IPS-18a (cell line): ENCODE measurements at regions not wholly inside any gene's neighbourhood (a gene's known extent, or its start where the extent isn't known, plus 50 kb on each side); places are given as distances from the start of the nearest gene placed in this dataset.
"Not testable (repeated sequence)": the region's sequence is repeated elsewhere in the genome, so short reads cannot be mapped to it uniquely, and the experiment has no call there.

Source experiments
- H3K27ac ChIP-seq: one replicate; pipeline ENCODE4 v1.5.1; 2013; ENCODE audit warnings: low read length
- H3K27me3 ChIP-seq: one replicate; pipeline ENCODE4 v1.6.1; 2013; ENCODE audit warnings: mild to moderate bottlenecking, low read length; ENCODE audit not compliant: control insufficient read depth, insufficient read depth
- H3K36me3 ChIP-seq: one replicate; pipeline ENCODE4 v1.6.1; 2013; ENCODE audit warnings: low read depth, low read length; ENCODE audit not compliant: control insufficient read depth
- H3K4me1 ChIP-seq: one replicate; pipeline ENCODE4 v1.6.1; 2013; ENCODE audit warnings: low read depth, low read length; ENCODE audit not compliant: control insufficient read depth
- H3K4me3 ChIP-seq: one replicate; pipeline ENCODE4 v1.5.1; 2013; ENCODE audit warnings: low read length
- H3K9ac ChIP-seq: one replicate; pipeline ENCODE4 v1.6.1; 2013; ENCODE audit warnings: mild to moderate bottlenecking, low read length, moderate library complexity
- H3K9me3 ChIP-seq: one replicate; pipeline ENCODE4 v1.6.1; 2013; ENCODE audit warnings: low read depth, low read length; ENCODE audit not compliant: control insufficient read depth

GRCh38 chrX:144092116-144092515, 208.2 kb downstream of the UBE2NL start:
- H3K27me3 ChIP-seq, H3K27ac ChIP-seq, H3K4me3 ChIP-seq, H3K36me3 ChIP-seq, H3K9ac ChIP-seq, H3K9me3 ChIP-seq, H3K4me1 ChIP-seq: not testable (repeated sequence)

- H3K4me1 ChIP-seq, H3K36me3 ChIP-seq, H3K4me3 ChIP-seq, H3K27ac ChIP-seq, H3K9me3 ChIP-seq, H3K27me3 ChIP-seq, H3K9ac ChIP-seq: not testable (repeated sequence)
Observed at GRCh38 chrX:144119490-144119889, 235.6 kb downstream of the UBE2NL start.

- not testable (repeated sequence) for H3K36me3 ChIP-seq, H3K9ac ChIP-seq, H3K27me3 ChIP-seq, H3K27ac ChIP-seq, H3K4me1 ChIP-seq, H3K9me3 ChIP-seq, H3K4me3 ChIP-seq
Observed at GRCh38 chrX:144121566-144121965, 237.7 kb downstream of the UBE2NL start.

GRCh38 chrX:144127570-144128169, 243.8 kb downstream of the UBE2NL start:
- H3K27me3 ChIP-seq, H3K27ac ChIP-seq, H3K4me3 ChIP-seq, H3K9ac ChIP-seq, H3K9me3 ChIP-seq, H3K36me3 ChIP-seq, H3K4me1 ChIP-seq: not testable (repeated sequence)

- H3K4me3 ChIP-seq, H3K9ac ChIP-seq, H3K4me1 ChIP-seq, H3K27me3 ChIP-seq, H3K27ac ChIP-seq, H3K9me3 ChIP-seq, H3K36me3 ChIP-seq: not testable (repeated sequence)
Observed at GRCh38 chrX:144129511-144129910, 245.6 kb downstream of the UBE2NL start.

- H3K27ac ChIP-seq, H3K9me3 ChIP-seq, H3K4me3 ChIP-seq, H3K4me1 ChIP-seq, H3K9ac ChIP-seq, H3K36me3 ChIP-seq, H3K27me3 ChIP-seq: not testable (repeated sequence)
Observed at GRCh38 chrX:144130507-144130906, 246.6 kb downstream of the UBE2NL start.

- H3K4me3 ChIP-seq, H3K9me3 ChIP-seq, H3K36me3 ChIP-seq, H3K27ac ChIP-seq, H3K27me3 ChIP-seq, H3K4me1 ChIP-seq, H3K9ac ChIP-seq: not testable (repeated sequence)
Observed at GRCh38 chrX:144131080-144131479, 247.2 kb downstream of the UBE2NL start.

- H3K4me1 ChIP-seq, H3K27me3 ChIP-seq, H3K36me3 ChIP-seq, H3K9ac ChIP-seq, H3K9me3 ChIP-seq, H3K27ac ChIP-seq, H3K4me3 ChIP-seq: not testable (repeated sequence)
Observed at GRCh38 chrX:144134448-144135119, 250.7 kb downstream of the UBE2NL start.

- not testable (repeated sequence) for H3K27ac ChIP-seq, H3K9ac ChIP-seq, H3K4me1 ChIP-seq, H3K36me3 ChIP-seq, H3K27me3 ChIP-seq, H3K9me3 ChIP-seq, H3K4me3 ChIP-seq
Observed at GRCh38 chrX:144154474-144154873, 270.6 kb downstream of the UBE2NL start.

- H3K27ac ChIP-seq, result not testable (repeated sequence)
Observed at GRCh38 chrX:144185197-144185596, 301.3 kb downstream of the UBE2NL start.

GRCh38 chrX:144188489-144188888, 304.6 kb downstream of the UBE2NL start:
- not testable (repeated sequence) for H3K36me3 ChIP-seq, H3K4me1 ChIP-seq, H3K9me3 ChIP-seq, H3K27me3 ChIP-seq, H3K4me3 ChIP-seq, H3K27ac ChIP-seq, H3K9ac ChIP-seq

More at GRCh38 chrX:144185197-144185596, 301.3 kb downstream of the UBE2NL start:
- not testable (repeated sequence) for H3K4me1 ChIP-seq, H3K9me3 ChIP-seq, H3K36me3 ChIP-seq, H3K9ac ChIP-seq, H3K4me3 ChIP-seq, H3K27me3 ChIP-seq

- not testable (repeated sequence) for H3K36me3 ChIP-seq, H3K27me3 ChIP-seq
Observed at GRCh38 chrX:144197057-144197456, 313.2 kb downstream of the UBE2NL start.

More at GRCh38 chrX:144197057-144197456, 313.2 kb downstream of the UBE2NL start:
- not testable (repeated sequence) for H3K4me1 ChIP-seq, H3K9me3 ChIP-seq, H3K27ac ChIP-seq, H3K4me3 ChIP-seq, H3K9ac ChIP-seq
